T-helper 1 cell treated with Interleukin-12 subunit alpha and Interleukin-12 subunit beta and Interleukin-4 antibody, amounts not matched to agents 30 μg/mL and 1 μg/mL, for 36 hours (primary cell): ENCODE measurements at regions not wholly inside any gene's neighbourhood (a gene's known extent, or its start where the extent isn't known, plus 50 kb on each side); places are given as distances from the start of the nearest gene placed in this dataset.

Experiments
- H3K27ac Mint-ChIP-seq: one replicate; pipeline ENCODE4 v1.8.0; 2021; ENCODE audit warnings: mild to moderate bottlenecking, mixed read lengths
- H3K27me3 Mint-ChIP-seq: one replicate; pipeline ENCODE4 v1.8.0; 2021; ENCODE audit warnings: low read depth, mixed read lengths
- H3K36me3 Mint-ChIP-seq: one replicate; pipeline ENCODE4 v1.8.0; 2021; ENCODE audit warnings: low read depth, mixed read lengths
- H3K4me1 Mint-ChIP-seq: one replicate; pipeline ENCODE4 v1.8.0; 2021; ENCODE audit warnings: low read depth, mixed read lengths
- H3K4me3 Mint-ChIP-seq: one replicate; pipeline ENCODE4 v1.8.0; 2021; ENCODE audit warnings: mild to moderate bottlenecking, moderate library complexity, mixed read lengths
- H3K9me3 Mint-ChIP-seq: one replicate; pipeline ENCODE4 v1.8.0; 2021; ENCODE audit warnings: mixed read lengths

- Mint-ChIP-seq H3K4me1 (no peaks in the 10 kb centered on the region), H3K27me3 (peaks cover 6% of the 10 kb centered on the region), H3K9me3 (peaks cover 16% of the 10 kb centered on the region), H3K4me3 (no peak overlapping the region), H3K27ac (no peak overlapping the region), H3K36me3 (no peaks in the 10 kb centered on the region)
Observed at GRCh38 chr20:57928181-57928967, 218.6 kb upstream of the PMEPA1 start.

GRCh38 chr20:57927376-57927775 lies 217.6 kb upstream of the PMEPA1 start:
- Mint-ChIP-seq H3K27me3 (peaks cover 6% of the 10 kb centered on the region), H3K36me3 (no peaks in the 10 kb centered on the region), H3K27ac (no peak overlapping the region), H3K4me3 (no peak overlapping the region), H3K4me1 (no peaks in the 10 kb centered on the region), H3K9me3 (peaks cover 16% of the 10 kb centered on the region)

- H3K9me3 Mint-ChIP-seq, result peaks cover 16% of the 10 kb centered on the region
- H3K4me3 Mint-ChIP-seq, result no peak overlapping the region
- H3K27ac Mint-ChIP-seq, result no peak overlapping the region
- H3K4me1 Mint-ChIP-seq, result no peaks in the 10 kb centered on the region
- no peaks in the 10 kb centered on the region for H3K27me3 Mint-ChIP-seq
- no peaks in the 10 kb centered on the region for H3K36me3 Mint-ChIP-seq
Observed at GRCh38 chr20:57922706-57923105, 212.9 kb upstream of the PMEPA1 start.

- Mint-ChIP-seq H3K9me3 (peaks cover 16% of the 10 kb centered on the region), H3K27ac (no peak overlapping the region), H3K36me3 (no peaks in the 10 kb centered on the region), H3K27me3 (no peaks in the 10 kb centered on the region), H3K4me1 (no peaks in the 10 kb centered on the region), H3K4me3 (no peak overlapping the region)
Observed at GRCh38 chr20:57922083-57922482, 212.3 kb upstream of the PMEPA1 start.

- Mint-ChIP-seq H3K4me3 (no peak overlapping the region), H3K4me1 (no peaks in the 10 kb centered on the region), H3K9me3 (peaks cover 16% of the 10 kb centered on the region), H3K36me3 (no peaks in the 10 kb centered on the region), H3K27me3 (no peaks in the 10 kb centered on the region), H3K27ac (no peak overlapping the region)
Observed at GRCh38 chr20:57921676-57922075, 211.9 kb upstream of the PMEPA1 start.

- no peaks in the 10 kb centered on the region for H3K27me3 Mint-ChIP-seq
- no peaks in the 10 kb centered on the region for H3K4me1 Mint-ChIP-seq
- peaks cover 9% of the 10 kb centered on the region for H3K9me3 Mint-ChIP-seq
- no peak overlapping the region for H3K27ac Mint-ChIP-seq
- H3K4me3 Mint-ChIP-seq, result no peak overlapping the region
- H3K36me3 Mint-ChIP-seq, result no peaks in the 10 kb centered on the region
Observed at GRCh38 chr20:57920971-57921370, 211.2 kb upstream of the PMEPA1 start.

- no peak overlapping the region for H3K27ac Mint-ChIP-seq
- H3K9me3 Mint-ChIP-seq, result no peaks in the 10 kb centered on the region
- H3K4me3 Mint-ChIP-seq, result no peak overlapping the region
- H3K4me1 Mint-ChIP-seq, result no peaks in the 10 kb centered on the region
- no peaks in the 10 kb centered on the region for H3K36me3 Mint-ChIP-seq
- no peaks in the 10 kb centered on the region for H3K27me3 Mint-ChIP-seq
Observed at GRCh38 chr20:57919049-57919448, 209.2 kb upstream of the PMEPA1 start.

GRCh38 chr20:57918551-57918950 lies 208.7 kb upstream of the PMEPA1 start:
- H3K27me3 Mint-ChIP-seq, result no peaks in the 10 kb centered on the region
- H3K4me3 Mint-ChIP-seq, result no peak overlapping the region
- no peaks in the 10 kb centered on the region for H3K9me3 Mint-ChIP-seq
- no peak overlapping the region for H3K27ac Mint-ChIP-seq
- no peaks in the 10 kb centered on the region for H3K4me1 Mint-ChIP-seq
- H3K36me3 Mint-ChIP-seq, result no peaks in the 10 kb centered on the region

GRCh38 chr20:57914205-57914604 lies 204.4 kb upstream of the PMEPA1 start:
- Mint-ChIP-seq H3K4me3 (no peak overlapping the region), H3K27me3 (peaks cover 8% of the 10 kb centered on the region), H3K36me3 (no peaks in the 10 kb centered on the region), H3K9me3 (no peaks in the 10 kb centered on the region), H3K27ac (no peak overlapping the region), H3K4me1 (no peaks in the 10 kb centered on the region)

- Mint-ChIP-seq H3K27ac (no peak overlapping the region), H3K36me3 (no peaks in the 10 kb centered on the region), H3K4me1 (no peaks in the 10 kb centered on the region), H3K4me3 (no peak overlapping the region), H3K27me3 (peaks cover 8% of the 10 kb centered on the region), H3K9me3 (no peaks in the 10 kb centered on the region)
Observed at GRCh38 chr20:57913156-57913930, 203.5 kb upstream of the PMEPA1 start.

- Mint-ChIP-seq H3K27ac (no peak overlapping the region), H3K4me1 (no peaks in the 10 kb centered on the region), H3K4me3 (no peak overlapping the region), H3K36me3 (no peaks in the 10 kb centered on the region), H3K27me3 (peaks cover 8% of the 10 kb centered on the region), H3K9me3 (no peaks in the 10 kb centered on the region)
Observed at GRCh38 chr20:57912227-57912582, 202.4 kb upstream of the PMEPA1 start.

GRCh38 chr20:57911512-57912226 lies 201.9 kb upstream of the PMEPA1 start:
- H3K36me3 Mint-ChIP-seq, result no peaks in the 10 kb centered on the region
- H3K9me3 Mint-ChIP-seq, result no peaks in the 10 kb centered on the region
- H3K27ac Mint-ChIP-seq, result no peak overlapping the region
- H3K4me1 Mint-ChIP-seq, result no peaks in the 10 kb centered on the region
- H3K4me3 Mint-ChIP-seq, result no peak overlapping the region
- H3K27me3 Mint-ChIP-seq, result peaks cover 8% of the 10 kb centered on the region

- H3K36me3 Mint-ChIP-seq, result no peaks in the 10 kb centered on the region
- H3K27ac Mint-ChIP-seq, result no peak overlapping the region
Observed at GRCh38 chr20:57910716-57911115, 200.9 kb upstream of the PMEPA1 start.

GRCh38 chr20:57909763-57910331 lies 200.0 kb upstream of the PMEPA1 start:
- no peaks in the 10 kb centered on the region for H3K36me3 Mint-ChIP-seq
- peaks cover 26% of the 10 kb centered on the region for H3K27me3 Mint-ChIP-seq
- no peaks in the 10 kb centered on the region for H3K4me1 Mint-ChIP-seq
- no peak overlapping the region for H3K4me3 Mint-ChIP-seq
- no peaks in the 10 kb centered on the region for H3K9me3 Mint-ChIP-seq
- no peak overlapping the region for H3K27ac Mint-ChIP-seq

More at GRCh38 chr20:57910716-57911115, 200.9 kb upstream of the PMEPA1 start:
- Mint-ChIP-seq H3K27me3 (peaks cover 18% of the 10 kb centered on the region), H3K4me3 (no peak overlapping the region), H3K4me1 (no peaks in the 10 kb centered on the region), H3K9me3 (no peaks in the 10 kb centered on the region)
